Panc1 (cell line): ENCODE measurements at regions not wholly inside any gene's neighbourhood (a gene's known extent, or its start where the extent isn't known, plus 50 kb on each side); places are given as distances from the start of the nearest gene placed in this dataset.

Experiments used
- ATAC-seq: fragments of 200-7000 bp; cut with Tn5 transposase; 2 replicates; pipeline ENCODE4 v1.9.1; 2020; ENCODE audit warnings: mild to moderate bottlenecking, moderate library complexity
- BruUV-seq: library from RNA; stranded (reverse); fragments of 400-500 nt; replicated peaks from 2 replicates; lab custom pipeline; 2021; lab: Mats Ljungman, UMichigan
- CTCF ChIA-PET: fragments of 300-600 bp; sonication (Branson Sonifier 250); formaldehyde crosslinking; loops from one replicate; lab custom pipeline; 2022; ENCODE audit warnings: antibody characterized with exemption; lab: Charles Lee
- POLR2A ChIA-PET: fragments of 300-600 bp; sonication (Branson Sonifier 250); formaldehyde crosslinking; loops from one replicate; lab custom pipeline; 2022; ENCODE audit warnings: antibody characterized with exemption; lab: Charles Lee
- DNase-seq: peaks from one replicate; pipeline ENCODE4 v3.0.0-alpha.2; 2010; ENCODE audit warnings: low read depth, low spot score
- H3K27ac ChIP-seq: 2 replicates; pipeline ENCODE4 v1.5.1; 2011; ENCODE audit warnings: mild to moderate bottlenecking, low read length, inconsistent platforms
- H3K27me3 ChIP-seq: fragments of 200-500 bp; sonication (Bioruptor generic); 2 replicates; pipeline ENCODE4 v1.6.0; 2014; ENCODE audit warnings: low read length, inconsistent platforms; ENCODE audit not compliant: control insufficient read depth, insufficient read depth
- H3K36me3 ChIP-seq: fragments of 200-500 bp; sonication (Bioruptor generic); 2 replicates; pipeline ENCODE4 v1.5.1; 2014; ENCODE audit warnings: inconsistent platforms, mild to moderate bottlenecking, low read length, moderate library complexity; ENCODE audit not compliant: control insufficient read depth, insufficient read depth
- H3K4me1 ChIP-seq: 2 replicates; pipeline ENCODE4 v1.5.1; 2011; ENCODE audit warnings: inconsistent platforms, mild to moderate bottlenecking, low read length, moderate library complexity; ENCODE audit not compliant: control insufficient read depth, insufficient read depth
- H3K4me3 ChIP-seq, 2 experiments: 2 replicates each; pipeline ENCODE4 v1.5.1; 2011 to 2012; ENCODE audit warnings: low read depth in 2 of 2, low read length in 2 of 2, mild to moderate bottlenecking in 2 of 2, inconsistent platforms in 1 of 2, moderate library complexity in 1 of 2
- H3K9me3 ChIP-seq: fragments of 200-500 bp; sonication (Bioruptor generic); 2 replicates; pipeline ENCODE4 v1.5.1; 2014; ENCODE audit warnings: low read depth, mild to moderate bottlenecking, inconsistent platforms, low read length, moderate library complexity; ENCODE audit not compliant: control insufficient read depth, insufficient read depth
- POLR2AphosphoS5 ChIP-seq: IDR thresholded peaks from 2 replicates; pipeline ENCODE4 v1.6.1; 2012; ENCODE audit warnings: mild to moderate bottlenecking, low read depth, low read length, moderate library complexity
- SIN3A ChIP-seq: IDR thresholded peaks from 2 replicates; pipeline ENCODE4 v1.6.1; 2012; ENCODE audit warnings: low read depth, mild to moderate bottlenecking, low read length, moderate library complexity, borderline replicate concordance; ENCODE audit not compliant: insufficient read depth
- TCF7L2 ChIP-seq: IDR thresholded peaks from 2 replicates; pipeline ENCODE4 v1.6.1; 2011; ENCODE audit warnings: mild to moderate bottlenecking, low read depth, low read length, inconsistent platforms
- in situ Hi-C: cut with HindIII; loops from 2 replicates; pipeline ENCODE4 v1.10.0; 2016; ENCODE audit warnings: low sequenced_read_pairs, low pct_unique_long_range_greater_than_20kb
- intact Hi-C: fragments of 100-400 bp; cut with micrococcal nuclease; formaldehyde crosslinking; loops from one replicate; pipeline ENCODE4 v1.10.0; 2022; ENCODE audit not compliant: unreplicated experiment
- TF ChIP-seq, protein P1 (sequence below), 2 experiments: IDR thresholded peaks; 2 replicates each; pipeline ENCODE4 v1.6.1; 2011 to 2012; ENCODE audit warnings: low read depth in 2 of 2, control low read depth in 1 of 2, low read length in 1 of 2, mild to moderate bottlenecking in 1 of 2, moderate library complexity in 1 of 2; ENCODE audit not compliant: insufficient read depth in 1 of 2
- TF ChIP-seq, protein P2 (sequence below): fragments of 450-650 bp; IDR thresholded peaks from 2 replicates; pipeline ENCODE4 v1.5.1; 2017; ENCODE audit warnings: mild to moderate bottlenecking

DNA sequence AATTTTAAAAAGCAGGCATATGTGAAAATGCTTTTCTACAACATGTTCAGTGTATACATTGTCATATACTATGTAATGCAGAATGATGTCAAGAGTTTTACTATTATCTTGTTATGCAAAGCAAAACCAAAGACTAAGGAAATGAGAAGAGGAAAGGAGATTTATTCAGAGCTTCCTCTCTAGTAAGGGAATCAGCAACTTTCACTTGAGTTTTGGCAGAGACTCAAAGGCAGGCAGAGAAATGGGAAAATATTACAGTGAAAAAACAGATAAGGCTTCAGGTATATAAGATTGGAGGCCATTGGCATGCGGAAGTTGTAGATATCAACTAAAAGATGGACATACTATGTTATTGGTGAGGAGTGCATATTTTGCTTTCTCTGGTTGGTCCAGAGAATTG lies 512.0 kb upstream of the PCDH20 start:
- Histone ChIP-seq H3K9me3 (no peaks in the 10 kb centered on the region; the same call in 1 of the 2 replicates), H3K36me3 (no peaks in the 10 kb centered on the region), H3K4me1 (no peaks in the 10 kb centered on the region), H3K27me3 (no peaks in the 10 kb centered on the region), H3K4me3 (no peak overlapping the region), H3K27ac (no peak overlapping the region)
- intact Hi-C loops, result no loop called here
- in situ Hi-C loops, result no loop called here
- TF ChIP-seq, protein P1, sequence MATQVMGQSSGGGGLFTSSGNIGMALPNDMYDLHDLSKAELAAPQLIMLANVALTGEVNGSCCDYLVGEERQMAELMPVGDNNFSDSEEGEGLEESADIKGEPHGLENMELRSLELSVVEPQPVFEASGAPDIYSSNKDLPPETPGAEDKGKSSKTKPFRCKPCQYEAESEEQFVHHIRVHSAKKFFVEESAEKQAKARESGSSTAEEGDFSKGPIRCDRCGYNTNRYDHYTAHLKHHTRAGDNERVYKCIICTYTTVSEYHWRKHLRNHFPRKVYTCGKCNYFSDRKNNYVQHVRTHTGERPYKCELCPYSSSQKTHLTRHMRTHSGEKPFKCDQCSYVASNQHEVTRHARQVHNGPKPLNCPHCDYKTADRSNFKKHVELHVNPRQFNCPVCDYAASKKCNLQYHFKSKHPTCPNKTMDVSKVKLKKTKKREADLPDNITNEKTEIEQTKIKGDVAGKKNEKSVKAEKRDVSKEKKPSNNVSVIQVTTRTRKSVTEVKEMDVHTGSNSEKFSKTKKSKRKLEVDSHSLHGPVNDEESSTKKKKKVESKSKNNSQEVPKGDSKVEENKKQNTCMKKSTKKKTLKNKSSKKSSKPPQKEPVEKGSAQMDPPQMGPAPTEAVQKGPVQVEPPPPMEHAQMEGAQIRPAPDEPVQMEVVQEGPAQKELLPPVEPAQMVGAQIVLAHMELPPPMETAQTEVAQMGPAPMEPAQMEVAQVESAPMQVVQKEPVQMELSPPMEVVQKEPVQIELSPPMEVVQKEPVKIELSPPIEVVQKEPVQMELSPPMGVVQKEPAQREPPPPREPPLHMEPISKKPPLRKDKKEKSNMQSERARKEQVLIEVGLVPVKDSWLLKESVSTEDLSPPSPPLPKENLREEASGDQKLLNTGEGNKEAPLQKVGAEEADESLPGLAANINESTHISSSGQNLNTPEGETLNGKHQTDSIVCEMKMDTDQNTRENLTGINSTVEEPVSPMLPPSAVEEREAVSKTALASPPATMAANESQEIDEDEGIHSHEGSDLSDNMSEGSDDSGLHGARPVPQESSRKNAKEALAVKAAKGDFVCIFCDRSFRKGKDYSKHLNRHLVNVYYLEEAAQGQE (IDR thresholded peaks at IDR 0.05; ENCODE audit: insufficient read depth in 1 of 2, low read depth in 2 of 2, low read length in 1 of 2), result no peak
- TF ChIP-seq POLR2AphosphoS5 (no peak), SIN3A (no peak), TCF7L2 (no peak)
- TF ChIP-seq, protein P2, sequence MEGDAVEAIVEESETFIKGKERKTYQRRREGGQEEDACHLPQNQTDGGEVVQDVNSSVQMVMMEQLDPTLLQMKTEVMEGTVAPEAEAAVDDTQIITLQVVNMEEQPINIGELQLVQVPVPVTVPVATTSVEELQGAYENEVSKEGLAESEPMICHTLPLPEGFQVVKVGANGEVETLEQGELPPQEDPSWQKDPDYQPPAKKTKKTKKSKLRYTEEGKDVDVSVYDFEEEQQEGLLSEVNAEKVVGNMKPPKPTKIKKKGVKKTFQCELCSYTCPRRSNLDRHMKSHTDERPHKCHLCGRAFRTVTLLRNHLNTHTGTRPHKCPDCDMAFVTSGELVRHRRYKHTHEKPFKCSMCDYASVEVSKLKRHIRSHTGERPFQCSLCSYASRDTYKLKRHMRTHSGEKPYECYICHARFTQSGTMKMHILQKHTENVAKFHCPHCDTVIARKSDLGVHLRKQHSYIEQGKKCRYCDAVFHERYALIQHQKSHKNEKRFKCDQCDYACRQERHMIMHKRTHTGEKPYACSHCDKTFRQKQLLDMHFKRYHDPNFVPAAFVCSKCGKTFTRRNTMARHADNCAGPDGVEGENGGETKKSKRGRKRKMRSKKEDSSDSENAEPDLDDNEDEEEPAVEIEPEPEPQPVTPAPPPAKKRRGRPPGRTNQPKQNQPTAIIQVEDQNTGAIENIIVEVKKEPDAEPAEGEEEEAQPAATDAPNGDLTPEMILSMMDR, result no peak
- ChIA-PET CTCF (no interaction called here), POLR2A (no interaction called here)
- DNase-seq, result no peak
- no peak for ATAC-seq
- no TSS peak for BruUV-seq

DNA sequence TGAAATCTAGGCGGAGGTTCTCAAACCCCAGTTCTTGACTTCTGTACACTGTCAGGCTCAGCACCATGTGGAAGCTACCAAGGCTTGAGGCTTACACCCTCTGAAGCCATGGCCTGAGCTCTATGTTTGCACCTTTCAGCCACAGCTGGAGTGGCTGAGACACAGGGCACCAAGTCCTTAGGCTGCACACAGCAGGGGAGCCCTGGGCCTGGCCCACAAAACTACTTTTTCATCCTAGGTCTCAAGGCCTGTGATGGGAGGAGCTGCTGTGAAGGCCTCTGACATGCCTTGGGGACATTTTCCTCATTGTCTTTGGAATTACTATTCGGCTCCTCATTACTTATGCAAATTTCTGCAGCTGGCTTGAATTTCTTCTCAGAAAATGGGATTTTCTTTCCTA lies 503.2 kb upstream of the PCDH20 start:
- no peak for ATAC-seq
- Histone ChIP-seq H3K36me3 (no peaks in the 10 kb centered on the region), H3K4me3 (no peak overlapping the region), H3K27ac (no peak overlapping the region), H3K9me3 (no peaks in the 10 kb centered on the region), H3K27me3 (no peaks in the 10 kb centered on the region), H3K4me1 (no peaks in the 10 kb centered on the region)
- no peak for DNase-seq
- ChIA-PET POLR2A (no interaction called here), CTCF (no interaction called here)
- TF ChIP-seq TCF7L2 (no peak), SIN3A (no peak), POLR2AphosphoS5 (no peak)
- TF ChIP-seq, protein P2, result no peak
- TF ChIP-seq, protein P1 (IDR thresholded peaks at IDR 0.05; ENCODE audit: insufficient read depth in 1 of 2, low read depth in 2 of 2, low read length in 1 of 2), result no peak
- intact Hi-C loops (no loop called here), in situ Hi-C loops (no loop called here)
- no TSS peak for BruUV-seq
